HG03469 (cell line): ENCODE measurements at regions not wholly inside any gene's neighbourhood (a gene's known extent, or its start where the extent isn't known, plus 50 kb on each side); places are given as distances from the start of the nearest gene placed in this dataset.
"Not testable (repeated sequence)": the region's sequence is repeated elsewhere in the genome, so short reads cannot be mapped to it uniquely, and the experiment has no call there.

Experiments
- ATAC-seq: cut with Tn5 transposase; IDR thresholded peaks from one replicate; pipeline ENCODE4 v1.9.1; 2021; ENCODE audit warnings: mild to moderate bottlenecking, moderate library complexity, moderate number of reproducible peaks; ENCODE audit not compliant: unreplicated experiment

- ATAC-seq = peak; percentile 54
Observed at GRCh38 chr1:70745199-70745598, 302.4 kb downstream of the PTGER3 start.

- not testable (repeated sequence) for ATAC-seq
Observed at GRCh38 chr1:70746062-70746461, 301.6 kb downstream of the PTGER3 start.

GRCh38 chr1:70747123-70747522 lies 300.5 kb downstream of the PTGER3 start:
- ATAC-seq = not testable (repeated sequence)

GRCh38 chr1:70751676-70752287 lies 295.8 kb downstream of the PTGER3 start:
- ATAC-seq = not testable (repeated sequence)

- no peak for ATAC-seq
Observed at GRCh38 chr1:70754701-70755100, 292.9 kb downstream of the PTGER3 start.

GRCh38 chr1:70760154-70760553 lies 287.5 kb downstream of the PTGER3 start:
- ATAC-seq = no peak

- no peak for ATAC-seq
Observed at GRCh38 chr1:70762386-70762785, 285.2 kb downstream of the PTGER3 start.

- no peak for ATAC-seq
Observed at GRCh38 chr1:70764747-70765146, 282.9 kb downstream of the PTGER3 start.

- ATAC-seq = no peak
Observed at GRCh38 chr1:70767377-70767776, 280.2 kb downstream of the PTGER3 start.

- no peak for ATAC-seq
Observed at GRCh38 chr1:70768216-70768615, 279.4 kb downstream of the PTGER3 start.

GRCh38 chr1:70778056-70778762 lies 269.4 kb downstream of the PTGER3 start:
- no peak for ATAC-seq

GRCh38 chr1:70778934-70779333 lies 268.7 kb downstream of the PTGER3 start:
- ATAC-seq = no peak

- ATAC-seq = no peak
Observed at GRCh38 chr1:70779571-70779970, 268.0 kb downstream of the PTGER3 start.

- ATAC-seq = no peak
Observed at GRCh38 chr1:70785287-70785686, 262.3 kb downstream of the PTGER3 start.

GRCh38 chr1:70790232-70790923 lies 257.2 kb downstream of the PTGER3 start:
- ATAC-seq = no peak

GRCh38 chr1:70795064-70795463 lies 252.6 kb downstream of the PTGER3 start:
- not testable (repeated sequence) for ATAC-seq

- not testable (repeated sequence) for ATAC-seq
Observed at GRCh38 chr1:70796298-70796697, 251.3 kb downstream of the PTGER3 start.

- ATAC-seq = not testable (repeated sequence)
Observed at GRCh38 chr1:70802625-70803024, 245.0 kb downstream of the PTGER3 start.

- no peak for ATAC-seq
Observed at GRCh38 chr1:70805641-70806040, 242.0 kb downstream of the PTGER3 start.

- no peak for ATAC-seq
Observed at GRCh38 chr1:70807088-70807664, 240.4 kb downstream of the PTGER3 start.

GRCh38 chr1:70809069-70809468 lies 238.5 kb downstream of the PTGER3 start:
- no peak for ATAC-seq

- no peak for ATAC-seq
Observed at GRCh38 chr1:70811815-70812214, 235.8 kb downstream of the PTGER3 start.
